ENCODE measurements at regions not wholly inside any gene's neighbourhood (a gene's known extent, or its start where the extent isn't known, plus 50 kb on each side); places are given as distances from the start of the nearest gene placed in this dataset.
"Not testable (repeated sequence)": the region's sequence is repeated elsewhere in the genome, so short reads cannot be mapped to it uniquely, and the experiment has no call there.

DNA sequence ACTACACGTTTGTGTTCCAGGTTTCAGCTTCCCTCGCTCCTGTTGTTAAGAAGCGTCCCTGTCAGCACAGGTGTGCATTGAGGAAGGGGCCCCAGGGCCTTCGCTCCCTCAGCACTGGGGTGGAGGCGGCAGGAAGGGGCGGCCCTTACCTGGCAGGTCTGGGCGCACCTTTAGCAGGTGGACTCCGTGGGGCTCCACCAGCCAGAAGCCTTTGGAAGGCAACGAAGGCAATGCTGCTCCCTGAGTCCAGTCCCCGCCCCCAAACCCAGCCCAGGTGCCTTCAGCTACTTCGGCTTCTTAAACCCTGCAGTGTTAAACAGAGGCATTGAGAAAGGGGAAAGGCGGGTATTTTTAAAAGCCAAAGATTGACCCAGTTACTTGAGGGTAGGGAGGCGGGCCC, 4398.8 kb upstream of the TPTE start:
- TF ChIP-seq, protein P1, sequence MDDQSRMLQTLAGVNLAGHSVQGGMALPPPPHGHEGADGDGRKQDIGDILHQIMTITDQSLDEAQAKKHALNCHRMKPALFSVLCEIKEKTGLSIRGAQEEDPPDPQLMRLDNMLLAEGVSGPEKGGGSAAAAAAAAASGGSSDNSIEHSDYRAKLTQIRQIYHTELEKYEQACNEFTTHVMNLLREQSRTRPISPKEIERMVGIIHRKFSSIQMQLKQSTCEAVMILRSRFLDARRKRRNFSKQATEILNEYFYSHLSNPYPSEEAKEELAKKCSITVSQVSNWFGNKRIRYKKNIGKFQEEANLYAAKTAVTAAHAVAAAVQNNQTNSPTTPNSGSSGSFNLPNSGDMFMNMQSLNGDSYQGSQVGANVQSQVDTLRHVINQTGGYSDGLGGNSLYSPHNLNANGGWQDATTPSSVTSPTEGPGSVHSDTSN (IDR thresholded peaks at IDR 0.05): not testable (repeated sequence)
- TF ChIP-seq MEF2A (IDR thresholded peaks at IDR 0.05; ENCODE audit: borderline replicate concordance, low read depth); TAF1 (IDR thresholded peaks at IDR 0.05; ENCODE audit: borderline replicate concordance, low read depth, low read length); RFX5 (IDR thresholded peaks at IDR 0.05; ENCODE audit: low read length); CHD2 (IDR thresholded peaks at IDR 0.05; ENCODE audit: low read length, partially characterized antibody); REST (IDR thresholded peaks at IDR 0.05; ENCODE audit: low read depth, low read length); USF2 (IDR thresholded peaks at IDR 0.05; ENCODE audit: borderline replicate concordance, low read depth, low read length); JUND (IDR thresholded peaks at IDR 0.05); EP300 (IDR thresholded peaks at IDR 0.05; ENCODE audit: borderline replicate concordance in 1 of 2, low read depth in 1 of 2, low read length in 1 of 2); ELF1 (IDR thresholded peaks at IDR 0.05); TCF12 (IDR thresholded peaks at IDR 0.05); RXRA (IDR thresholded peaks at IDR 0.05; ENCODE audit: borderline replicate concordance, low read depth): not testable (repeated sequence)
- TF ChIP-seq, protein P2, sequence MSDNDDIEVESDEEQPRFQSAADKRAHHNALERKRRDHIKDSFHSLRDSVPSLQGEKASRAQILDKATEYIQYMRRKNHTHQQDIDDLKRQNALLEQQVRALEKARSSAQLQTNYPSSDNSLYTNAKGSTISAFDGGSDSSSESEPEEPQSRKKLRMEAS (IDR thresholded peaks at IDR 0.05; ENCODE audit: low read depth): not testable (repeated sequence)
- TF ChIP-seq, protein P3, sequence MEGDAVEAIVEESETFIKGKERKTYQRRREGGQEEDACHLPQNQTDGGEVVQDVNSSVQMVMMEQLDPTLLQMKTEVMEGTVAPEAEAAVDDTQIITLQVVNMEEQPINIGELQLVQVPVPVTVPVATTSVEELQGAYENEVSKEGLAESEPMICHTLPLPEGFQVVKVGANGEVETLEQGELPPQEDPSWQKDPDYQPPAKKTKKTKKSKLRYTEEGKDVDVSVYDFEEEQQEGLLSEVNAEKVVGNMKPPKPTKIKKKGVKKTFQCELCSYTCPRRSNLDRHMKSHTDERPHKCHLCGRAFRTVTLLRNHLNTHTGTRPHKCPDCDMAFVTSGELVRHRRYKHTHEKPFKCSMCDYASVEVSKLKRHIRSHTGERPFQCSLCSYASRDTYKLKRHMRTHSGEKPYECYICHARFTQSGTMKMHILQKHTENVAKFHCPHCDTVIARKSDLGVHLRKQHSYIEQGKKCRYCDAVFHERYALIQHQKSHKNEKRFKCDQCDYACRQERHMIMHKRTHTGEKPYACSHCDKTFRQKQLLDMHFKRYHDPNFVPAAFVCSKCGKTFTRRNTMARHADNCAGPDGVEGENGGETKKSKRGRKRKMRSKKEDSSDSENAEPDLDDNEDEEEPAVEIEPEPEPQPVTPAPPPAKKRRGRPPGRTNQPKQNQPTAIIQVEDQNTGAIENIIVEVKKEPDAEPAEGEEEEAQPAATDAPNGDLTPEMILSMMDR (IDR thresholded peaks at IDR 0.05): not testable (repeated sequence)
